Stimulated activated CD8-positive, alpha-beta memory T cell treated with anti-CD3 and anti-CD28 coated beads, Interleukin-7, amount 100 ng/mL, for 48 hours (primary cell): ENCODE measurements at regions not wholly inside any gene's neighbourhood (a gene's known extent, or its start where the extent isn't known, plus 50 kb on each side); places are given as distances from the start of the nearest gene placed in this dataset.

Experiments used
- DNase-seq, 2 donors: peaks; one replicate each; pipeline ENCODE4 v3.0.0-alpha.2; 2020; ENCODE audit warnings: low read depth in 1 of 2; ENCODE audit errors: extremely low read depth in 1 of 2

GRCh38 chr15:37824717-37825382 lies 109.6 kb upstream of the TMCO5A start:
- no peak for DNase-seq

DNA sequence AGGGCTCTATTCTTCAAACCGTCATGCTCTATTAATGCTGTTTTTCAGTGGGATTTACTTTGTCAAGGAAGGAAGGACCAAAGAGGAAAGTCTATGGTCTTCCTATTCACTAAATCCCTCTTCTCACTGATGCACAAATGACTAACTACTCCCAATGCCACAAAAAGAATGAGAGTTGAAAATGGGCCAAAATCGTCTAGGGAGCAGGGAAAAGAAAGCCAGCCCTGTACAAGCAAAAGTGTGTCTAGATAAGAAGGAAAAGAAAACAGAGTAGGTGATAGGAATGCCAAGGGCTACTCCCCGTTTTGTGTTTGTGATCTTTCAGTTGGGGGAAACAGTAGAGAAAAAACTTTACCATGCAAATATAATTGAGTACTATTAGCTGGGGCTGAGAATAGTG lies 97.2 kb upstream of the TMCO5A start:
- no peak for DNase-seq

- no peak for DNase-seq
Observed at GRCh38 chr15:37847776-37848175, 86.7 kb upstream of the TMCO5A start.

DNA sequence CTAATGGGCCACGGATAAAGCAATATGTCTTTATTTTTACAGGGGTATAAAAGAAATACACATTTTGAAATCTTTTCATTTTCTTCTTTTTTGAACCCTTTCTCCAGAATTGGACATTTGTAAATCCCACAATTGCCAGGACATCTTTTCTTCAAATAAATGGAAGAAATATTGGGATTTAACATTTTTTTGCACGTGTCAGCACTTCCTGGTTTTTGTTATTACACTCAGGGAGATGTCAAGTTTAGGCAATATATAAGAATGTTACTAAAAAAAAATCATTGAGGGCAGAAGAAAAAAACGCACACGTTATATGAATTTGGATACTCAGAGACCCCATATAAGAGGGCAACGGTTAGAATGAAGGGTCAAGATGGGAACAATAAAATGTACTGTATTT lies 78.3 kb upstream of the TMCO5A start:
- no peak for DNase-seq

DNA sequence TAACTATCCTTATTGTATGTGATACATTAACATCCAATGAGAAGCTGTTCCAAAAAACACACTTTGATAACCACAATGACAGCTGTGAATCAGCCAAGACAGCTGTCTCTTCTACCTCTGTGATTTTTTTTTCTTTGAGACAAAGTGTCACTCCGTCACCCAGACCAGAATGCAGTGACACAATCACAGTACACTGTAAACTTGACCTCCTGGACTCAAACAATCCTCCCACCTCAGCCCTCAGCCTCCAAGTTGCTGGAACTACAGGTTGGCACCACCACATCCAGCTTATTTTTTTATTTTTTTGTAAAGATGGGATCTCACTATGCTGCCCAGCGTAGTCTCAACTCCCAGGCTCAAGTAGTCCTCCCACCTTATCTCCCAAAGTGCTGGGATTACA lies 73.5 kb upstream of the TMCO5A start:
- no peak for DNase-seq

DNA sequence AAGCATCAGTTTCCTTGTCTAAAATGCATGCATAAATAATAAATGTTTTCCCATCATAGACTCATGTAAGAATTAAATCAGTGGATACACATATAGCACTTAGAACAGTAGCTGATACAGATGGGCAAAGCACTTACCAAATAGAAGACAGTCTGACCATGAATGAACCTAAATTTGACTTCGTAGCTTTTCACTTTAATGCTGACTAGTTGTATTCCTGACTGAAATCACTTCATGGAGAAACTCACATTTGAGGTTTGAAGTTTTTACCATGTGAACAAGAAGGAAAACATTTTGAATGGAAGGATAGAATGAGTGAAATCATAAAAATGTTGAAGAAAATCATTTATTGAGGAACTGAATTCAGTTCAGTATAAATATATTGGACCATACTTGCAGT lies 68.8 kb upstream of the TMCO5A start:
- DNase-seq, result no peak

DNA sequence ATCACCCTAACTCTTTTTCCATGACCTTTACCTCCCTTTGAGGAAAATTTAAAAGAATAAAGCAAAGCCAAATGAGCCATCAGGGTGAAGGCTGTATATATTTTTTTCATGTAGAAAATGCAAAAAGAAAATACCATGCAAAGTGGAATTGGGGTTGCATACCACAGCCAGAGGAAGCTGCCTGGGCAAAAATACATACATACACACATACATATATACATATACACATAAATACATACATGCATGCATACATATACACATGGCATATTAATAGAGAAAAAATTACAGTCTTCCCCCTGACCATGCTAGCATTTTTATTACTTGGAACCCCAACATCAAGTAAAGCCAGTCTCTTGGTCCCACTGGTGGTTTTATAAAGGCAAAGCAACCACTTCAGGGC lies 63.7 kb upstream of the TMCO5A start:
- no peak for DNase-seq

- no peak for DNase-seq
Observed at GRCh38 chr15:37872661-37873060, 61.8 kb upstream of the TMCO5A start.

DNA sequence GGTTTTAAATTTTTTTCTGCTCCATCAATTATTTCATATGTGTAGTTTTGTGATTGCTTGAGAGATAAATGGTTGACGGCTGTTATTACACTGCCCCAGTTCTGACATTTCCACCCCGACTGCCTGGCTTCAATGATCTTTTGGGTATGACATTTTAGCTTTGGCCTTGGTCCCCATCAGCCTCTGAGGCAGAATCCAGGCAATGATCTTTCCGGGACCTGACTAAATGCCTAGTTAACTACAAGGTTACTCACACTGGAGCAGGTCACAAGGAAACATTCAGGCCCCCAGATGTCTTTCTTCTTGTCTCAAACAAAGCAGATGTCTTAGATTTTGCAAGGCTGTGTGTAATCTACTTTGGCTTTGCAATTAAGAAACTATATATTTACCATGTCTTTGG lies 61.1 kb upstream of the TMCO5A start:
- no peak for DNase-seq

DNA sequence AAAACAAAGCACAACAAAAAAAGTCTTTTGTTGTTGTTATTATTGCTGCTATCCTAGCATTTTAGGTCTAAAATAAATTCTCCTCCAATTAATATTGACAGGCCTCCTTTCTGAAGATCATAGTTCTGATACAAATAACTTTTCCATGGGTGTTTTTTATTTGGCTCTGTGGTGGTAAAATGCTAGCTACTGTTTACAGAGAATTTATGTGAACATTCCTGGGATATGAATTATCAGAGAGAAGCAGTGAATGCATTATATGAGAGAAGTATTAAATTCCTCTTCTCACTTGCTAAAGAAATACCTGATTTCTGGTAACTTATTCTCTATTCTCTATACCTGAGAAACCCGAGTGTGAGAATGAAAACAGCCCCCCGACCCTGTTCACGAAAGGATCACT lies 57.5 kb upstream of the TMCO5A start:
- DNase-seq, result no peak

- DNase-seq, result no peak
Observed at GRCh38 chr15:37877851-37878741, 56.3 kb upstream of the TMCO5A start.

GRCh38 chr15:37880009-37880834 lies 54.2 kb upstream of the TMCO5A start:
- DNase-seq, result no peak

- DNase-seq, result no peak
Observed at GRCh38 chr15:37880835-37881153, 53.6 kb upstream of the TMCO5A start.

DNA sequence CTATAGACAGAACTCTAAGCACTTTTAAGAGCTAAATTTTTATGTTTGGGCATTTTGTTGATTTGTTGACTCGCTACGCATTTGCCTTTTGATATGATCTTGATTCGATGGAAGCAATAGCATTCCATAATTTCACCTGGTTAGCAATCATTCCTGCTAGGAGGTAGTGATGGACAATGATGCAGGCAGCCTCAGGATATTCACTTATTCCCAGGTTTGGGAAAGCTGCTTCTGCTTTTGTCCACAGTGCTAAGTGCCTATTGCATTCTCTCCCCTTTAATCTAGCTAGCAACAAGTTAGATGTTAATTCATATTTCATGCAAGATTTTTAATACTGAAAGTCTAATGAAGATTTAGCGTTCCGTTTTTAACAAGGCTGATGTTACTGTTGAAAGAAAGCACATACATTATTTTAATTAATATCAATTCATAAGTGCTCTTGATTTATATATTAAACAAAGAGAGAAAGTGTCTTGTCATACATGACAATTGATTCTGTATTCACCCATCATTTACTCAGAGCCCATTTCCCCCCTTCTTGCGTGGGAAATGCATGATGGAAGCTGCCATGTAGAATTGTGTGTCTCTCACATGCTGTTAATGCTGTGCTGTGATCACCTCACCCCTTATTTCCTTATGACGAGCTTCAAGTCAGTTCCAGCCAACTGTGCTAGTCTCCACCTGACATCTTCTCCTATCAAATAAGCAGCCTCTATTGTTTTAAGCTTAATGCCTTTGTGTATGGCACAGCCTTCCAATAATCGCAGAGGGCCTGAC lies 53.0 kb upstream of the TMCO5A start:
- DNase-seq, result no peak

GRCh38 chr15:37882640-37883039 lies 51.8 kb upstream of the TMCO5A start:
- no peak for DNase-seq
